ENCODE measurements at regions not wholly inside any gene's neighbourhood (a gene's known extent, or its start where the extent isn't known, plus 50 kb on each side); places are given as distances from the start of the nearest gene placed in this dataset.
A peak's percentile ranks its signal among the peaks of the same experiment; 100 is the strongest.

DNA sequence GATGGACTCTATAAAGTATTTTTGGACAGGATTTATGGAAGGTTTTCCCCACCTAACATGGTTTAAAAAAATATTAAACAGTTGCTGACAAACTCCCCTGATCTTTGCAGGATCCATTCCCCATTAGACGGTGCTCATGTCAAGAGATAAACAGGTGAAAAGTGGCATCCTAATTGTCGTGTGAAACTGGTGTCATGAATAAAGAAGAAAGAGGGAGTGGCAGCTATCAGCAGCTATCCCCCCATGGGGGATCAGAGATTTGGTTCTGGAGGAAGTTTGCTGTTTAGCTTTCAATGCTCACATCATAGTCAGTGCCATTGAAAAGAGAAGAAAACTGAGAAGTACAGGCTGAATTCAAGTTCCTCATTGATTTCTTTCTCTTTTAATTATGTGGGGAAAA is 329.3 kb upstream of the BRINP1 start:
- 12% methylated on average over 2 of the region's 2 CpGs for WGBS, 2 donors
- TF ChIP-seq, protein P1, sequence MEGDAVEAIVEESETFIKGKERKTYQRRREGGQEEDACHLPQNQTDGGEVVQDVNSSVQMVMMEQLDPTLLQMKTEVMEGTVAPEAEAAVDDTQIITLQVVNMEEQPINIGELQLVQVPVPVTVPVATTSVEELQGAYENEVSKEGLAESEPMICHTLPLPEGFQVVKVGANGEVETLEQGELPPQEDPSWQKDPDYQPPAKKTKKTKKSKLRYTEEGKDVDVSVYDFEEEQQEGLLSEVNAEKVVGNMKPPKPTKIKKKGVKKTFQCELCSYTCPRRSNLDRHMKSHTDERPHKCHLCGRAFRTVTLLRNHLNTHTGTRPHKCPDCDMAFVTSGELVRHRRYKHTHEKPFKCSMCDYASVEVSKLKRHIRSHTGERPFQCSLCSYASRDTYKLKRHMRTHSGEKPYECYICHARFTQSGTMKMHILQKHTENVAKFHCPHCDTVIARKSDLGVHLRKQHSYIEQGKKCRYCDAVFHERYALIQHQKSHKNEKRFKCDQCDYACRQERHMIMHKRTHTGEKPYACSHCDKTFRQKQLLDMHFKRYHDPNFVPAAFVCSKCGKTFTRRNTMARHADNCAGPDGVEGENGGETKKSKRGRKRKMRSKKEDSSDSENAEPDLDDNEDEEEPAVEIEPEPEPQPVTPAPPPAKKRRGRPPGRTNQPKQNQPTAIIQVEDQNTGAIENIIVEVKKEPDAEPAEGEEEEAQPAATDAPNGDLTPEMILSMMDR (IDR thresholded peaks at IDR 0.05) = no peak
- no peak for TF ChIP-seq POLR2A (IDR thresholded peaks at IDR 0.05)
- intact Hi-C loops (cut with DNase I) = no loop called here
- no peaks in the 10 kb centered on the region for H3K4me1 ChIP-seq
- H3K9me3 ChIP-seq = no peaks in the 10 kb centered on the region
- no peak overlapping the region for H3K27ac ChIP-seq
- no peaks in the 10 kb centered on the region for H3K27me3 ChIP-seq
- no peak for ATAC-seq
- DNase-seq = no peak
- no peak overlapping the region for H3K4me3 ChIP-seq
- no peaks in the 10 kb centered on the region for H3K36me3 ChIP-seq (replicated peaks in 1 of 2; ENCODE audit: insufficient read depth in 1 of 2, low read depth in 2 of 2)

DNA sequence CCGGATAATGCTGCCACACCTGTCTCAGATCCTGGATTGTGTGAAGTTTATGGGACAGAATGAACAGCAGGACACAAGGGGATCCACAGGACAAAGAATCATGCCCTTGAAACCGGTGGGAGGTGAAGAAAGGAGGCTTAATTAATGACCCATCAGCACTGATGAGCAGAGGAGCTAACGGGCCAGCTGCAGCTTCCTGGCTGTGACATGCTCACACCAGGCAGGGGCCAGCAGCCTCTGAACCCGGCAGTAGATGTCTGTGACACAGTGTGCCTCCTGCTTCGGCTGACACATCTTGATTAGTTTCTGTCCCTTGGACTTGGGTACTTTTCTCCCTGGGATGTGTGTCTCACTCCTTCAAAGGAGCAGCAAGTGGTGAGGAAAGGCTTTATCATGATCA is 328.8 kb upstream of the BRINP1 start:
- no peaks in the 10 kb centered on the region for H3K9me3 ChIP-seq
- no peak overlapping the region for H3K27ac ChIP-seq
- intact Hi-C loops (cut with DNase I) = no loop called here
- ATAC-seq (no peak), DNase-seq (no peak)
- no peak for TF ChIP-seq POLR2A (IDR thresholded peaks at IDR 0.05)
- TF ChIP-seq, protein P1 (IDR thresholded peaks at IDR 0.05) = no peak
- no peaks in the 10 kb centered on the region for H3K36me3 ChIP-seq (replicated peaks in 1 of 2; ENCODE audit: insufficient read depth in 1 of 2, low read depth in 2 of 2)
- WGBS, 2 donors = 5 to 8% methylated on average over 5 of the region's 5 CpGs
- no peaks in the 10 kb centered on the region for H3K27me3 ChIP-seq
- H3K4me3 ChIP-seq = no peak overlapping the region
- no peaks in the 10 kb centered on the region for H3K4me1 ChIP-seq

DNA sequence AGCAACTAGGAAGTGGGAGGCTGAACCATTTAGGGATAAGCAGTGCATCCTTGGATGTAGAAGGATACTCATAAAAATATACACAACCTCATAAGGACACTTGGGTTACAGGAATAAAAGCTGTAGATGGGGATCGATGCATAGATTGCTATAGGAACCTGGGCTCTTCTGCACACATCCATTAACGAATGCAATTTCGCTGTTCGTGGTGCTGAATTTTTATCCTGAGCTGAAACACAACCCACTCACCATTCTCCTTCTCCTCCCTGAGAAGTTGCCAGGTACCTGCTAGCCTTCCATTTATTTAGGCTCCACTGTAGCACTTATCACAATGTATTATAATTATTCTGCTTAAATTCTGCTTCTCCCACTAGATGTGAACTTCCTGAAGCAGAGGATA is 320.6 kb upstream of the BRINP1 start:
- TF ChIP-seq POLR2A (IDR thresholded peaks at IDR 0.05) = no peak
- TF ChIP-seq, protein P1 (IDR thresholded peaks at IDR 0.05) = no peak
- intact Hi-C loops (cut with DNase I) = no loop called here
- no peak overlapping the region for H3K4me3 ChIP-seq
- WGBS, 2 donors = 16 to 18% methylated on average over 4 of the region's 4 CpGs
- ATAC-seq (no peak), DNase-seq (no peak)
- H3K27me3 ChIP-seq = no peaks in the 10 kb centered on the region
- H3K9me3 ChIP-seq = no peaks in the 10 kb centered on the region
- no peaks in the 10 kb centered on the region for H3K4me1 ChIP-seq
- no peak overlapping the region for H3K27ac ChIP-seq
- H3K36me3 ChIP-seq (replicated peaks in 1 of 2; ENCODE audit: insufficient read depth in 1 of 2, low read depth in 2 of 2) = no peaks in the 10 kb centered on the region

DNA sequence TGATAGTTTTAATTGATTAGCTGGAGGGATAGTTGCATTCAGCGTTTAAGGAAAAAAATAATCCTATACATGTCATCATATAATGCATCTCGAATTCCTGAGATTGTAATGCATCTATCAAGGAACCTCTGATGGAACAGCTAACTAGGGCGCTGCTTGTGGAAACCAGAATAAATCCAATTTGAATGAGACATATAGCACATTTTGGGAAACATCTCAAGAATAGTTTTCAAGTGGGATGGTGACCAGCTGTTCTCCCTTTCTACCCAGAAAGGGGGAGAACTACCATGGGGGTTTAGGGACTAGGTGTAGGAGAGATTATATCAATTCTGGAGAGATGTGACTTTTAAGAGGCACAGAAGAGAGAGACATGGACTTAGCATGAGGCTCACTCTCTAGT is 319.3 kb upstream of the BRINP1 start:
- Histone ChIP-seq H3K27ac (no peak overlapping the region), H3K27me3 (no peaks in the 10 kb centered on the region), H3K9me3 (no peaks in the 10 kb centered on the region), H3K4me1 (no peaks in the 10 kb centered on the region), H3K36me3 (replicated peaks in 1 of 2; ENCODE audit: insufficient read depth in 1 of 2, low read depth in 2 of 2) (no peaks in the 10 kb centered on the region), H3K4me3 (no peak overlapping the region)
- no peak for TF ChIP-seq POLR2A (IDR thresholded peaks at IDR 0.05)
- TF ChIP-seq, protein P1 (IDR thresholded peaks at IDR 0.05) = no peak
- ATAC-seq = no peak
- intact Hi-C loops (cut with DNase I) = no loop called here
- DNase-seq = no peak
- WGBS, 2 donors = 39 to 43% methylated on average over 3 of the region's 3 CpGs

DNA sequence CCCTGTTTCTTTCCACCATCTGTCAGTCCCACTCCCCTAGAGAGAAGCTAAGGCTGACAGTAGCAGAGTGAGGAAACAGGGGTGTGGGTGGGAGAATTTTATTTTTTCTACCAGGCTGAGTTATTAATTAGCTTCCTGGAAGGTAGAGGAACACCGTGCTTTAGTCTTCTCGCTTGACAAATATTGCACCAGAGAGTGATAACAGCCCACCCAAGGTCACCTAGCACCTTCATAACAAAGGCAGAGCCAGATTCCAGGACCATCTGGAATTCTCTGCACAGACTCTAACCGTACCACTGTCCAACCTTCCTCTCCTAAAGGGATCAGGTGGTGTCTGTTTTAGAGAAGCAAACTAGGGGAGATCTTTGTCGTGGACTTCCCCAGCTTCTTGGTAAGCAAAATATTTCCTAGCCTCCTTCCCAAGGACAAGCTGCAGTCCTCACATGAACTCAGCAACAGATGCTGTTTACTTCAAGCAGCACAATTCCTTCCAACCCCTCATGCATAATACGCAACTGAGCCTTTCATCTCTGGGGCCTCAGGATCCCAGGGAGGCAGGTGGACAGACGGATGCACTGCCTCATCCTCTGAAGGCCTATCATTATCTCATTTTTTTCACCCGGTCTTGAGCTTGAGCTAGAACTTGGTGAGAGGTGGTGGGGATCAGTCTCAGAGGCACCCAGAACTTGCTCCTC is 308.7 kb upstream of the BRINP1 start:
- no peak overlapping the region for H3K4me3 ChIP-seq
- no peak overlapping the region for H3K27ac ChIP-seq
- H3K4me1 ChIP-seq = peaks cover 6% of the 10 kb centered on the region
- no peak for TF ChIP-seq POLR2A (IDR thresholded peaks at IDR 0.05)
- TF ChIP-seq, protein P1 (IDR thresholded peaks at IDR 0.05) = no peak
- intact Hi-C loops (cut with DNase I) = no loop called here
- H3K27me3 ChIP-seq = no peaks in the 10 kb centered on the region
- DNase-seq = peak in 2 of 4 donors; percentile 6 to 7
- no peaks in the 10 kb centered on the region for H3K36me3 ChIP-seq (replicated peaks in 1 of 2; ENCODE audit: insufficient read depth in 1 of 2, low read depth in 2 of 2)
- 31 to 37% methylated on average over 7 of the region's 7 CpGs for WGBS, 2 donors
- H3K9me3 ChIP-seq = no peaks in the 10 kb centered on the region
- no peak for ATAC-seq
